NCI-H1092 treated with DMSO at 0.1 percent for 48 hours (cell line): ENCODE measurements at regions not wholly inside any gene's neighbourhood (a gene's known extent, or its start where the extent isn't known, plus 50 kb on each side); places are given as distances from the start of the nearest gene placed in this dataset.

Experiments
- DNase-seq: peaks from one replicate; lab custom pipeline; 2025; lab: John Stamatoyannopoulos, UW

- DNase-seq: no peak
Observed at GRCh38 chr14:26304056-26304455, 293.8 kb downstream of the NOVA1 start.

GRCh38 chr14:26293909-26294308 is 303.9 kb downstream of the NOVA1 start:
- DNase-seq: no peak

GRCh38 chr14:26289891-26290486 is 307.8 kb downstream of the NOVA1 start:
- no peak for DNase-seq

- DNase-seq: peak; percentile 50
Observed at GRCh38 chr14:26286913-26287205, 311.0 kb downstream of the NOVA1 start.

GRCh38 chr14:26286081-26286912 is 311.5 kb downstream of the NOVA1 start:
- peak; percentile 50 for DNase-seq

- DNase-seq: peak; percentile 76
Observed at GRCh38 chr14:26282578-26282977, 315.3 kb downstream of the NOVA1 start.

- peak; percentile 81 for DNase-seq
Observed at GRCh38 chr14:26282011-26282410, 315.8 kb downstream of the NOVA1 start.

- peak; percentile 67 for DNase-seq
Observed at GRCh38 chr14:26281280-26281998, 316.4 kb downstream of the NOVA1 start.

- DNase-seq: peak; percentile 50
Observed at GRCh38 chr14:26276757-26277156, 321.1 kb downstream of the NOVA1 start.

GRCh38 chr14:26265170-26265685 is 332.6 kb downstream of the NOVA1 start:
- no peak for DNase-seq

- no peak for DNase-seq
Observed at GRCh38 chr14:26261368-26262122, 336.3 kb downstream of the NOVA1 start.

GRCh38 chr14:26255213-26255612 is 342.6 kb downstream of the NOVA1 start:
- peak; percentile 25 for DNase-seq

- no peak for DNase-seq
Observed at GRCh38 chr14:26252176-26252575, 345.7 kb downstream of the NOVA1 start.

GRCh38 chr14:26233118-26233517 is 364.7 kb downstream of the NOVA1 start:
- DNase-seq: no peak

GRCh38 chr14:26218861-26219260 is 379.0 kb downstream of the NOVA1 start:
- DNase-seq: no peak

- no peak for DNase-seq
Observed at GRCh38 chr14:26217778-26218177, 380.1 kb downstream of the NOVA1 start.

- DNase-seq: no peak
Observed at GRCh38 chr14:26216786-26217185, 381.0 kb downstream of the NOVA1 start.

GRCh38 chr14:26213846-26214575 is 383.8 kb downstream of the NOVA1 start:
- DNase-seq: no peak

GRCh38 chr14:26209699-26210098 is 388.1 kb downstream of the NOVA1 start:
- DNase-seq: no peak

- no peak for DNase-seq
Observed at GRCh38 chr14:26206640-26207039, 391.2 kb downstream of the NOVA1 start.

- peak; percentile 86 for DNase-seq
Observed at GRCh38 chr14:26204728-26205479, 392.9 kb downstream of the NOVA1 start.
